GM18870 (cell line): ENCODE measurements at regions not wholly inside any gene's neighbourhood (a gene's known extent, or its start where the extent isn't known, plus 50 kb on each side); places are given as distances from the start of the nearest gene placed in this dataset.

ENCODE experiments used
- ATAC-seq: cut with Tn5 transposase; IDR thresholded peaks from one replicate; pipeline ENCODE4 v1.9.1; 2021; ENCODE audit warnings: moderate library complexity; ENCODE audit not compliant: unreplicated experiment

GRCh38 chr1:188237573-188238348, 1409.0 kb downstream of the PLA2G4A start:
- ATAC-seq = no peak

DNA sequence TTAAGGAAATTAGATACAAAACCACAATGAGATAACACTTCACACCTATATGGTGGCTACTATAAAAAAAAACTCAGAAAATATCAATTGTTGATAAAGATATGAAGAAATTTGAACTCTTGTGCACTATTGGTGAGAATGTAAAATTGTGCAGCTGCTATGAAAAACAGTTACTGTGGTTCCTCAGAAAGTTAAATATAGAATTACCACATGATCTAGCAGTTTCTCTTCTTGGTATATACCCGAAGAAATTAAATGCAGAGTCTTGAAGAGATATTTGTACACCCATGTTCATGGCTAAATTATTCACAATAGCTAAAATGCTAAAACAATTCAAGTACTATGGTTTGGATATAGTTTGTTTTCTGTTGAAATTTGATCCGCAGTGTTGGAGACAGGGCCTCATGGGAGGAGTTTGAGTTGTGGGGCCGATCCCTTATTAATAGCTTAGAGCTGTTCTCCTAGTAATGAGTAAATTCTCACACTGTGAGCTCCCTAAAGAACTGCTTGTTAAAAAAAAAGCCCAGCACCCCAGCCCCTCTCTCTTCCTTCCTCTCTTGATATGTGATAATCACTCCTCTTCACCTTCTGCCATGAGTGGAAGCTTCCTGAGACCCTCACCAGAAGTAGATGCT, 1412.1 kb downstream of the PLA2G4A start:
- ATAC-seq = no peak

GRCh38 chr1:188241629-188242028, 1412.9 kb downstream of the PLA2G4A start:
- ATAC-seq = no peak

GRCh38 chr1:188243456-188243855, 1414.7 kb downstream of the PLA2G4A start:
- no peak for ATAC-seq

DNA sequence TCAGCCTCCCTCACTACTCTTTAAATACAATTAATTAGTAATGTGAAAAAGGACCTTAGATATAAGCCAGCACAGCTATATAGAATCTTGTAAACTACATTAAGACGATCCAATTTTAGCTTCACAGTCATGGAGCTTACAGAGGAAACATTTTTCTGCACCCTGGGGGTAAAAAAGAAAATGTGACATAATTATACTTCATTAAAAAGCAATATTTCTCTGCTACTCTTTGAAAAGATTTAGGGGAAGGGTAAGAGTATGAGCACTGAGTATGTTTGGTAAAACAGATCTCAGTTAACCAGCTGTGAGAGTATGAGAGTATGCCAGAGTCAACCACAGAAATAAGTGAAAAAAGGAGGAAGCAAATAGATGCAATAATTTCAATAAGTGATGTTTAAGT, 1415.9 kb downstream of the PLA2G4A start:
- ATAC-seq = no peak

DNA sequence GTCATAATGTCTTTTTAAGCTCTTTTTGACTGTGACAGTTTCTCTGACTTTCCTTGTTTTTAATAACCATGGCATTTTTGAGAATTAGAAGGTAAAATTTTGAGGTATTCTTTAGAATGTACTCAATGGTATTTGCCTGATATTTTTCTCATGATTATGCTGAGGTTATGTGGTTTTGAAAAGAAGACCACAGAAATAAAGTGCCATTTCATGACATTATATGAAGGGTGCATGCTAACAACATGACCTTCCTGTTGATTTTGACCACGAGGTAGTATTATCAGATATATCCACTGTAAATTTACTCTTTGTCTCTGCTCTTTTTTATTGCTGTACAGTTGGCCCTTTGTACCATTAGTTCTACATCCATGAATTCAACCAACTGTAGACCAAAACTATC, 1418.5 kb downstream of the PLA2G4A start:
- no peak for ATAC-seq

GRCh38 chr1:188249811-188250210, 1421.1 kb downstream of the PLA2G4A start:
- no peak for ATAC-seq

DNA sequence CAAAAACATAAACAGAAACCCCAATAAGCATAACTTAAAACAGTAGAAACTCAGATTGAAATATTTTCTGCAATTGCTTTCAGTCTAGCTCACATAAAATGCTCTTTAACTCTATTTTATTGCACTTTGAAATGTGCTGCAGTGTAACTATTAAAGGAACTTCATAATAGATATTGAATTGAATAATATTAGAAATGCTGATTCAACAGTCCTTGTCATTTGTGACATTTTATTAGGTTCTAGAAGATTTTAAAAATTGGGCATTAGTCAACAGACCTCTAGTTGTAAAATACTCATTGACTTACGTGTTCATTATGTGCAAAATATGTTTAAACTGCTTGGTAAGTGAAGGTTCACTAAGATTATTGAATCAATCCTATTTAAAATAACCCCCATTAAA, 1422.3 kb downstream of the PLA2G4A start:
- ATAC-seq = no peak

DNA sequence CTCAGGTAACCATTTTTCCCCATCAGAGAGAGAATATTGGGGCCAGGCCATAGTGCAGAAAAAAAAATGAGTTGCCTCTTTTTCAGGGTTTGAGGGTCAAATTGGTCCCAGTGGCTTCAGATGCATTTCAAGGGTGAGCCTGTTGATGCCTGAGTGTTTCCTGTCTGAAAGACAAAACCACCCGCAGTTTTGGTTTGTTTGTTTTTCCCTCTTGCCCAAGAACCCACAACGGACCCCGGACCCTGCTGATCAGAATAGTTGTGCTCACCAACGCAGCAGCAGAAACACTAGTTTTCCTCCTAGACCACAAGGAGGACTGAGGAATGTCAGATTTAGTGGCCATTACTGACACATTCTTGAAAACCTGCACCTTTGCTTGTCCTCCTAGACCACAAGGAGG, 1433.1 kb downstream of the PLA2G4A start:
- no peak for ATAC-seq

GRCh38 chr1:188269956-188270355, 1441.2 kb downstream of the PLA2G4A start:
- no peak for ATAC-seq

DNA sequence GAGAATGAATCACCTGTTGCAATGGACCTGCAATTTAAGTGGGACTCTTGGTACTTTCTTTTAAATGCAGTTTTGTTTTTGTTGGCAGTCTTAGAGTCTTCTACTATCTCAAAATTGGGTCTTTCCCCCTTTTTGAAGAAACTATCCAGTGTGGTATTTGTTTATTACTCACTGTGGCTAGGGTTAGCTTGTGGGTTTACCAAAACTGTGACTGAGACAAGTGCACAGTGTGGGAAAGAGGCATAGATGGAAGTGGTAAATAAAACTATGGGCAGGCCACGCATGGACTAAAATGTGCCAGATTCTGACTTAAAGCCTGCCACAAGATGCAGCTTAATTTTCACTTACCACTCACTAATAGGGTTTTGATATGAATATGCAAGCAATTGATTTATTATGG, 1441.7 kb downstream of the PLA2G4A start:
- ATAC-seq = peak; percentile 56

- ATAC-seq = no peak
Measured at GRCh38 chr1:188277771-188278170, 1449.0 kb downstream of the PLA2G4A start.

- no peak for ATAC-seq
Measured at GRCh38 chr1:188281921-188282320, 1453.2 kb downstream of the PLA2G4A start.

DNA sequence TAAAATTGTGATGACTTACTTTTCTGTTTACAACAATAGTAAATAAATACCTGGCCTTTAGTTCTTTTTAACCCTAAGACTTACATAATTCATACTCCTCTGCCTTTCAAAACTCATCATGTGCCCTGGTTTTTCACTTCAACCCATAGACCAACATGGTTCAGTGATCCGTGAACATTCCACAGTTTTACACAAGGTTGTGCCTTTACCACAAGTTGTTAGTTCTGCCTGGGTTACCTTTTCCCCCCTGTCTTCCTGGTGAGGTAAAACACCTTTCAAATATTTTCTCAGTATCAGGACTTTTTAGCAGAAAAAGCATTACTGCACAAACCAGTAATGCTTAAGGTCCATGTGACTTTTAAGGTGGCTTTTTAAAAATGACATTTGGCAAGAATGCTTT, 1466.4 kb downstream of the PLA2G4A start:
- ATAC-seq = no peak

GRCh38 chr1:188302746-188303145, 1474.0 kb downstream of the PLA2G4A start:
- ATAC-seq = no peak

DNA sequence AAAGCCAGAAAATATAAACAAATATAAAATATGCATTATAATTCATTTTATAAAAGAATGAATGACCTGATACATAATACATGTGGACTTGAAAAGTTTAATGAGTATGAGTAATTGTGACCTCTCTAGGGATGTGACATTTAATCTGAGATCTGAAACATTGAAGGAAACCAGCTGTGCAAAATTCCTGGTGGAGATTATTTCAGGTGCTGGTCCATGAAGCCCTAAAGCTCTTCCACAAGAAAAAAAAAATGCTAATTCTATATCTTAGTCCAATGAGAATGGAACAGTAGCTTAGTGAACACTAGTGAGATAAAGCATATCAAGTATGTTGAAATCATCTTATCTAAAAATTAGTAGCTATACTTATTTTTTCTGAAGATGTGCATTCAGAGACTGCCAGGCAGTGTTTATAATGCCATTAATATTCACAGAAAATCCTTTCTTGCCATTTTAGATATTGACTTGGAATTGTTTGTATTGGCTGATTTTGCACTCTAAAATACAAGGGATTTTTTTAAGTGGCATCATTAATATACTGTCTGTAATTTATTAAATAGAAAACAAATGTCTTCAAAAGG, 1485.9 kb downstream of the PLA2G4A start:
- no peak for ATAC-seq

DNA sequence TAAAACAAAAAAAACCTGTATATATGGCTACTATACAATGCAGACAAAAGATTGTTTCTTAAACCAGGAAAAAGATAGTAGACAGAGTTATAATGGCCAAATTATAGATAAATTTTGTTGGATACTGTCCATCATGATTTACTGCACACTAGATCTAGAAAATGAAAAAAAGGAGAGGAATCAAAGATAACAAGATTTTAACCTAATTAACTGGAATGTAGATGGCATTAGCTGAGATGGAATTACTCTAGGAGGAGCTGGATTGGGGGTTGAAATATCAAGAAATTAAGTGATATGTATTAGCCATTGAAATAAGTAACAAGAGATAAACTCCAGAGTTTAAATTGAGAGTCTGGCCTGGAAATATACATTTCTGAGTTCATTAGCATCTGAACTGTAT, 1489.1 kb downstream of the PLA2G4A start:
- ATAC-seq = no peak

DNA sequence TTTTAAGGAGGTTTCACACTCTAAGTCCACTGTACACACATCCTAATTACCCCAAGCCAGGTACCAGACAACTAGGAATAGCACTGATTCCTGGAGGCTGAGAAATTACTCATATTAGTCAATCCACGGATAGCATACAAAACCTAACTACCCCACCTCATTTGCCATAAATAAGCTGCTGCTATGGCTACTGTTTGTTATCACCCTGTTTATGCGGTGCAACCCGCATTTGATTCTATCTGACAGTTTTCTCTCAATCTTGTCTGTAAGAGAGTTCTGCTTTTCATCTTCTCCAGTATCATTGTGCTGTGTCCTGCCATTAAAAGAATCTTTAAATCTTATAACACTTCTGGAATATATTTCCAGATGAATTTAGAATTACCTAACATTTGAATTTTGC, 1496.5 kb downstream of the PLA2G4A start:
- ATAC-seq = no peak

DNA sequence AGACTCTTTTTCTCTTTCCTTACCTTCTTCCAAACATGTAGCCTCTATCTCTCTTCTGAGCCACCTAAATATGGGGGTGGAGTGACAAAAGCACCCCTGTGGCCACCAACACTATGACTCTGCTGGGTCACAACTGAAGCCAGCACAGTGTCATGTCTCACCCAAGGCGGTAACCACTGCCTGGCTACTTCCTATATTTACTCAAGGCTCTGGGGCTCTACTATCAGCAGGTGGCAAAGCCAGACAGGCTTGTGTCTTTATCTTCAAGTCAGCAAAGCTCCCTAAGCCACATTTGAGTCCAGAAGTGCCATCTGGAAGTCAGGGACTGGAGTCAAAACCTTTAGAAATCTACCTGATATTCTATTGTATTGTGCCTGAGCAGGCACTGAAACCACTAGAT, 1515.2 kb downstream of the PLA2G4A start:
- no peak for ATAC-seq

DNA sequence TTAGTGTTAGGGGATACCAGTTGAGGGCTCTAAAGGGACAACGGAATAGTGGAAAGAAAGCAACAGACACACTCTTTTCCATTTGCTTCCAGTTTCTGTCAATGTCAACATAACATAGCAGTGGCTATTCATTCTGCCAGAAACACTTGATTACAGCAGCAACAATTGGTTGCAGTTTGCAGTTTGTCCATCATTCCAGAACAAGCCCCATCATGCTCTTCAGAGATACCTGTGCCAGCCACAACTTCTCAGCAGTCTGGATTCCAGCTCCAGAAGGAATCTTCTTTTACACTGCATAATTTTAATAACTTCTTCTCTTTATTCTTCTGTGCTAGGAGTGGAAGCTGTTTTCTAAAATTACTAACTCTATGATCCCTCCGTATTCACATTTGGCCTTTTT, 1521.4 kb downstream of the PLA2G4A start:
- no peak for ATAC-seq

- ATAC-seq = no peak
Measured at GRCh38 chr1:188355082-188355481, 1526.3 kb downstream of the PLA2G4A start.

DNA sequence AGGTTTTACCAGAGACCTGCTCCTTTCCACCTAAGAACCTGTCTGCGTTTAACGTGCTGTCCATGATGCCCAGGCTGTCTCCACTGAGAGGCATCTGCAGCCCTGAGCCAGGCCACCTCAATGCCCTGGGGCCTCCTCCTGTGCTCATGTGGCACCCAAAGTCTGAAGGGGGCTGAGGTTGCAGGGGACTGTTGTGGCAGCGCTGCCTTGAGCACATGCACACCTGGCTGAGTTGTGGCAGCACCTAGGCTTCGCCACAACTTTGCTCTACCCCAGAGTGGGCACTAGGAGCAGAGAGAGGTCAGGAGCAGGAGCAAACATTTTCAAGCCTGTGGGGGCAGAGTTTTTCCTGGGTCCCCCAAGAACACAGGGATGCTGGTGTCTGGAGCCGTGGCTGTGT, 1527.1 kb downstream of the PLA2G4A start:
- ATAC-seq = no peak
